Lung microvascular endothelial cell (primary cell): ENCODE measurements at regions not wholly inside any gene's neighbourhood (a gene's known extent, or its start where the extent isn't known, plus 50 kb on each side); places are given as distances from the start of the nearest gene placed in this dataset.
A peak's percentile ranks its signal among the peaks of the same experiment; 100 is the strongest.
"Not testable (repeated sequence)": the region's sequence is repeated elsewhere in the genome, so short reads cannot be mapped to it uniquely, and the experiment has no call there.

Source experiments
- DNase-seq, 2 donors: peaks; one replicate each; pipeline versions ENCODE4 v3.0.0 to v3.0.0-alpha.2; 2010; ENCODE audit warnings: low read depth in 2 of 2

GRCh38 chr13:42398533-42398932 is 126.6 kb downstream of the AKAP11 start:
- no peak for DNase-seq

- no peak for DNase-seq
These were observed 128.4 kb downstream of the AKAP11 start for GRCh38 chr13:42400188-42400833.

- no peak for DNase-seq
These were observed 129.4 kb downstream of the AKAP11 start for GRCh38 chr13:42401376-42401775.

GRCh38 chr13:42405665-42406390 is 133.9 kb downstream of the AKAP11 start:
- peak; percentile 81 to 85 for DNase-seq

GRCh38 chr13:42409075-42409474 is 137.1 kb downstream of the AKAP11 start:
- DNase-seq, result no peak

- DNase-seq, result no peak
These were observed 137.6 kb downstream of the AKAP11 start for GRCh38 chr13:42409551-42409950.

- DNase-seq, result no peak
These were observed 141.0 kb downstream of the AKAP11 start for GRCh38 chr13:42412812-42413483.

GRCh38 chr13:42413484-42413815 is 141.5 kb downstream of the AKAP11 start:
- DNase-seq, result no peak

GRCh38 chr13:42417626-42418025 is 145.7 kb downstream of the AKAP11 start:
- DNase-seq, result no peak

GRCh38 chr13:42418184-42418583 is 146.2 kb downstream of the AKAP11 start:
- DNase-seq, result no peak

GRCh38 chr13:42420304-42420703 is 148.4 kb downstream of the AKAP11 start:
- no peak for DNase-seq

- no peak for DNase-seq
These were observed 150.7 kb downstream of the AKAP11 start for GRCh38 chr13:42422681-42423080.

- no peak for DNase-seq
These were observed 149.8 kb upstream of the TNFSF11 start for GRCh38 chr13:42424182-42424581.

GRCh38 chr13:42445354-42445753 is 128.6 kb upstream of the TNFSF11 start:
- DNase-seq, result no peak

GRCh38 chr13:42446597-42446996 is 127.4 kb upstream of the TNFSF11 start:
- DNase-seq, result not testable (repeated sequence)

GRCh38 chr13:42453091-42453645 is 120.8 kb upstream of the TNFSF11 start:
- DNase-seq, result no peak

GRCh38 chr13:42454749-42455148 is 119.2 kb upstream of the TNFSF11 start:
- no peak for DNase-seq

GRCh38 chr13:42458193-42458592 is 115.8 kb upstream of the TNFSF11 start:
- no peak for DNase-seq

GRCh38 chr13:42466123-42466522 is 107.8 kb upstream of the TNFSF11 start:
- DNase-seq, result no peak

- no peak for DNase-seq
These were observed 107.3 kb upstream of the TNFSF11 start for GRCh38 chr13:42466609-42467008.

GRCh38 chr13:42474954-42475353 is 99.0 kb upstream of the TNFSF11 start:
- DNase-seq, result peak; percentile 42 to 91

GRCh38 chr13:42477596-42478190 is 96.3 kb upstream of the TNFSF11 start:
- DNase-seq, result no peak
